K562 (cell line): ENCODE measurements at regions not wholly inside any gene's neighbourhood (a gene's known extent, or its start where the extent isn't known, plus 50 kb on each side); places are given as distances from the start of the nearest gene placed in this dataset.

ENCODE experiments used
- ATAC-seq: fragments of 200-7000 bp; cut with Tn5 transposase; 3 replicates; pipeline ENCODE4 v1.9.1; 2020; ENCODE audit warnings: moderate library complexity
- BruUV-seq: library from RNA; stranded (reverse); fragments of 400-500 nt; replicated peaks from 2 replicates; lab custom pipeline; 2021; lab: Mats Ljungman, UMichigan
- CTCF ChIA-PET: fragments of 300-600 bp; formaldehyde crosslinking; extraction: SDS; loops from one replicate; lab custom pipeline; 2021; ENCODE audit warnings: low intra/inter-chr PET ratio; lab: Yijun Ruan, JAX
- POLR2A ChIA-PET: fragments of 300-600, 350-650 bp; sonication (Branson Sonifier 250); formaldehyde crosslinking; extraction: SDS; loops from one replicate; lab custom pipeline; 2021; ENCODE audit warnings: antibody characterized with exemption, inconsistent platforms; lab: Yijun Ruan, JAX
- DNase-seq, 4 experiments: peaks; one replicate each; pipeline versions ENCODE4 v3.0.0 to v3.0.0-alpha.2; 2011 to 2018; ENCODE audit warnings: low spot score in 3 of 4, mixed read lengths in 3 of 4; ENCODE audit errors: extremely low read depth in 1 of 4
- FAIRE-seq: peaks from 2 replicates; lab custom pipeline; 2011; peaks lifted over from hg19 to GRCh38; lab: Jason Lieb, UNC
- H2AFZ ChIP-seq: 2 replicates; pipeline ENCODE4 v1.6.0; 2011; ENCODE audit warnings: low read depth, low read length, control low read depth, inconsistent platforms
- H3K27ac ChIP-seq: fragments of 200-600 bp; 3 replicates; pipeline ENCODE4 v1.8.0; 2011; ENCODE audit warnings: low read depth, mild to moderate bottlenecking, control low read depth, inconsistent platforms, low read length, moderate library complexity, mixed read lengths; ENCODE audit errors: extremely low read depth
- H3K27me3 ChIP-seq, 2 experiments: fragments of 300-600 bp in 1 of 2; 2 replicates in 1 of 2; 3 replicates in 1 of 2; pipeline versions ENCODE4 v1.6.0 to v1.8.0; 2011; ENCODE audit warnings: inconsistent platforms in 2 of 2, low read length in 2 of 2, mild to moderate bottlenecking in 1 of 2, mixed read lengths in 1 of 2, moderate library complexity in 1 of 2; ENCODE audit not compliant: control insufficient read depth in 2 of 2, insufficient read depth in 2 of 2
- H3K36me3 ChIP-seq: fragments of 300-600 bp; 3 replicates; pipeline ENCODE4 v1.8.0; 2011; ENCODE audit warnings: mild to moderate bottlenecking, low read length, inconsistent platforms; ENCODE audit not compliant: control insufficient read depth, insufficient read depth
- H3K4me1 ChIP-seq, 2 experiments: fragments of 200-600 bp in 1 of 2; replicated peaks in 1 of 2; 2 replicates in 1 of 2; 3 replicates in 1 of 2; pipeline versions ENCODE4 v1.5.1 to v1.8.0; 2011; ENCODE audit warnings: inconsistent platforms in 2 of 2, low read length in 2 of 2, mild to moderate bottlenecking in 1 of 2, mixed read lengths in 1 of 2, moderate library complexity in 1 of 2; ENCODE audit not compliant: control insufficient read depth in 2 of 2, insufficient read depth in 2 of 2
- H3K4me2 ChIP-seq: 2 replicates; pipeline ENCODE4 v1.6.1; 2011; ENCODE audit warnings: low read length, control low read depth, inconsistent platforms, mixed read lengths; ENCODE audit not compliant: insufficient read depth
- H3K4me3 ChIP-seq: fragments of 200-600 bp; sonication (generic), shearing (Covaris generic); 2 replicates; pipeline ENCODE4 v1.5.1; 2016; ENCODE audit warnings: control low read depth, inconsistent platforms
- H3K79me2 ChIP-seq: fragments of 200-600 bp; 3 replicates; pipeline ENCODE4 v1.8.0; 2011; ENCODE audit warnings: low read length, inconsistent platforms; ENCODE audit not compliant: control insufficient read depth, insufficient read depth
- H3K9ac ChIP-seq, 2 experiments: 2 replicates each; pipeline versions ENCODE4 v1.6.0 to v1.6.1; 2011; ENCODE audit warnings: low read depth in 2 of 2, low read length in 2 of 2, control low read depth in 1 of 2, inconsistent platforms in 1 of 2, mild to moderate bottlenecking in 1 of 2, mixed read lengths in 1 of 2; ENCODE audit not compliant: insufficient read depth in 1 of 2
- H3K9me1 ChIP-seq: one replicate; pipeline ENCODE4 v1.6.0; 2011; ENCODE audit warnings: inconsistent platforms, mild to moderate bottlenecking, low read length, moderate library complexity; ENCODE audit not compliant: control insufficient read depth, insufficient read depth
- H3K9me3 ChIP-seq: replicated peaks from 2 replicates; pipeline ENCODE4 v1.5.1; 2011; ENCODE audit warnings: low read depth, low read length, inconsistent platforms; ENCODE audit not compliant: control insufficient read depth, insufficient read depth
- H4K20me1 ChIP-seq: replicated peaks from 2 replicates; pipeline ENCODE4 v1.6.1; 2011; ENCODE audit warnings: low read length, inconsistent platforms, mixed read lengths; ENCODE audit not compliant: control insufficient read depth, insufficient read depth
- BDP1 ChIP-seq: IDR thresholded peaks from 3 replicates; pipeline ENCODE4 v1.6.1; 2011; ENCODE audit not compliant: insufficient read length, insufficient read depth
- CGGBP1 ChIP-seq: fragments of 250-450 bp; sonication (Bioruptor Pico); IDR thresholded peaks from 2 replicates; pipeline ENCODE4 v1.9.0; 2021; ENCODE audit warnings: mild to moderate bottlenecking
- FOXA3 ChIP-seq, 2 experiments: fragments of 450-650 bp in 1 of 2; sonication (generic) in 1 of 2; formaldehyde crosslinking; IDR thresholded peaks in 1 of 2; conservative IDR thresholded peaks in 1 of 2; 2 replicates each; pipeline versions ENCODE4 v1.4.0 to v1.8.0; 2020 to 2022; ENCODE audit warnings: mild to moderate bottlenecking in 2 of 2, missing genetic modification reagents in 1 of 2
- KLF13 ChIP-seq: fragments of 450-650 bp; IDR thresholded peaks from 2 replicates; pipeline ENCODE4 v1.6.1; 2016; ENCODE audit warnings: missing genetic modification characterization, low read depth, mild to moderate bottlenecking, missing compliant biosample characterization, moderate library complexity, borderline replicate concordance
- MAX ChIP-seq: sonication (generic); formaldehyde crosslinking; IDR thresholded peaks from 2 replicates; pipeline ENCODE4 v1.9.0; 2022; ENCODE audit warnings: mild to moderate bottlenecking, missing genetic modification reagents
- MCM7 ChIP-seq, 2 experiments: fragments of 450-650 bp; IDR thresholded peaks; 2 replicates each; pipeline ENCODE4 v1.6.1; 2016 to 2018
- POLR2AphosphoS2 ChIP-seq: IDR thresholded peaks from 2 replicates; pipeline ENCODE4 v1.6.1; 2012; ENCODE audit warnings: low read length, improper control_type of control experiment
- RBM14 ChIP-seq: fragments of 200-400 bp; formaldehyde crosslinking; IDR thresholded peaks from 2 replicates; pipeline ENCODE4 v1.6.1; 2018; ENCODE audit warnings: low read depth, mild to moderate bottlenecking, low read length, moderate library complexity, borderline replicate concordance; ENCODE audit not compliant: insufficient read depth
- SAFB ChIP-seq: fragments of 200-400 bp; formaldehyde crosslinking; IDR thresholded peaks from 2 replicates; pipeline ENCODE4 v1.6.1; 2017; ENCODE audit warnings: low read depth, low read length, borderline replicate concordance
- ZNF668 ChIP-seq: fragments of 250-450 bp; sonication (Bioruptor Pico); IDR thresholded peaks from 2 replicates; pipeline ENCODE4 v1.8.0; 2022; ENCODE audit warnings: mild to moderate bottlenecking, inconsistent platforms
- WGBS: fragments of 100-300 bp; shearing (Covaris generic); methylation state at CpG from one replicate; pipeline ENCODE4 v1.1.6; 2016; ENCODE audit warnings: low coverage, mixed read lengths; ENCODE audit not compliant: insufficient coverage; ENCODE audit errors: missing lambda C conversion rate; 5-methylcytosine and 5-hydroxymethylcytosine counted together
- in situ Hi-C: fragments of 300-500 bp; cut with MboI; formaldehyde crosslinking; loops from 4 replicates; pipeline ENCODE4 v1.15.0; 2018; ENCODE audit warnings: inconsistent platforms, mixed read lengths
- intact Hi-C: fragments of 100-400 bp; cut with micrococcal nuclease; formaldehyde crosslinking; loops from 2 replicates; pipeline ENCODE4 v1.14.2; 2022

DNA sequence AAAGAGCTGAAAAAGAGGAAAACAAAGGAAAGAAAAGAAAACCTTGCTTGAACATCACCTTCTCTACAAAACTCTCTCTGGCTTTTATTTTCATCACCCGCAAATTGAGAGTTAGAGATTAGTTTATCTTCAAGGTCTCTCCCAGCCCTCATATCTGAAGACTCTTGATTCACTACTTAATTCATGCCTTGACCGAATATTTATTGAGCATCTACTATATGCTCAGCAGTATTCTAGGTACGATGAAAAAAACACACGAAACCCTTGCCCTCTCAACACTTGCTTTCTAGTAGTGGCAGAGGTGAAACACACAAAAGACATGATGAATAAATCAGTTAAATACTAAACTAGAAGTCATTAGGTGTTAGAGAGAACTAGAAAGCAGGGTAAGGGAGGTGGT lies 150.6 kb upstream of the CADM1 start (continued):
- TF ChIP-seq MCM7 (IDR thresholded peaks at IDR 0.05), result no peak
- no peak for TF ChIP-seq CGGBP1 (CRISPR knock-in tag)
- no peak for TF ChIP-seq SAFB
- TF ChIP-seq POLR2AphosphoS2, result no peak
- no peak for TF ChIP-seq FOXA3 (CRISPR knock-in tag; conservative IDR thresholded peaks at IDR 0.05 in 1 of 2, IDR thresholded peaks at IDR 0.05 in 1 of 2)
- TF ChIP-seq ZNF668 (CRISPR knock-in tag), result no peak
- no peak for TF ChIP-seq MAX

DNA sequence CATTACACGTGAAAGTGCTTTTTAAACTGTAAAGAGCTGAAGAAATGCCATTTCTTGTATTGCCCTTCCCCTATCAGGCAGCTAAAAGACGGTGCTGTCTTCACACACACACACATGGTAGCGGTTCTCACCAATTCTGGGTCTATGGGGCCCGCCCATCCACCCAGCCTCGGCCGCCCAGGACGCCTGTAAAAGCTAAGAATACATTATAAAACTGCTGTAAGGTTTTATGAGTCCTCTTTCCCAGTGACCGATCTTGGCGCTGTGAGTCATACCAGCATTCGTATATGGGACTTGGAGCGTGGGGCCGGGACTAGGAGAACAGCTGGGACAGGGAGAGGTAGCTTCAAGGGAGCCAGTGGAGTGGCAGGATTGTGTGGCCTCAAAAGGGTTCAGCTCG lies 149.7 kb upstream of the CADM1 start:
- intact Hi-C loops, result no loop called here

More for the DNA sequence above, 149.7 kb upstream of the CADM1 start:
- FAIRE-seq (no peak), ATAC-seq (no peak), DNase-seq (no peak)
- Histone ChIP-seq H4K20me1 (peaks cover 3% of the 10 kb centered on the region; the same call in 1 of the 2 replicates), H3K9ac (no peak overlapping the region), H3K4me2 (no peak overlapping the region), H3K4me1 (no peaks in the 10 kb centered on the region; a peak in 1 of 5 replicates), H2AFZ (no peak overlapping the region), H3K27me3 (peaks cover 1 to 11% of the 10 kb centered on the region in 2 experiments; a peak in 3 of 5 replicates), H3K9me1 (no peaks in the 10 kb centered on the region), H3K4me3 (no peak overlapping the region), H3K36me3 (no peaks in the 10 kb centered on the region), H3K79me2 (no peaks in the 10 kb centered on the region), H3K27ac (no peak overlapping the region), H3K9me3 (no peaks in the 10 kb centered on the region)
- POLR2A ChIA-PET, result interaction anchor here (0.9 kb wide), 1 partner anchor 15 kb away, joined by 3 read pairs; no protein-coding TSS in a partner anchor
- TF ChIP-seq BDP1, result no peak
- TF ChIP-seq KLF13 (tag), result no peak
- no peak for TF ChIP-seq RBM14
- 0% methylated on average over 12 of the region's 13 CpGs for WGBS
- no TSS peak for BruUV-seq
- in situ Hi-C loops, result no loop called here
- CTCF ChIA-PET, result no interaction called here
